GM19351 (cell line): ENCODE measurements at regions not wholly inside any gene's neighbourhood (a gene's known extent, or its start where the extent isn't known, plus 50 kb on each side); places are given as distances from the start of the nearest gene placed in this dataset.
A peak's percentile ranks its signal among the peaks of the same experiment; 100 is the strongest.
"Not testable (repeated sequence)": the region's sequence is repeated elsewhere in the genome, so short reads cannot be mapped to it uniquely, and the experiment has no call there.

ENCODE experiments used
- ATAC-seq: cut with Tn5 transposase; IDR thresholded peaks from one replicate; pipeline ENCODE4 v1.9.1; 2021; ENCODE audit warnings: mild to moderate bottlenecking, moderate library complexity; ENCODE audit not compliant: unreplicated experiment

GRCh38 chr3:181917027-181917426 lies 205.3 kb downstream of the SOX2 start:
- ATAC-seq, result no peak

- ATAC-seq, result no peak
Observed at GRCh38 chr3:181919375-181919774, 207.7 kb downstream of the SOX2 start.

- no peak for ATAC-seq
Observed at GRCh38 chr3:181920409-181920808, 208.7 kb downstream of the SOX2 start.

DNA sequence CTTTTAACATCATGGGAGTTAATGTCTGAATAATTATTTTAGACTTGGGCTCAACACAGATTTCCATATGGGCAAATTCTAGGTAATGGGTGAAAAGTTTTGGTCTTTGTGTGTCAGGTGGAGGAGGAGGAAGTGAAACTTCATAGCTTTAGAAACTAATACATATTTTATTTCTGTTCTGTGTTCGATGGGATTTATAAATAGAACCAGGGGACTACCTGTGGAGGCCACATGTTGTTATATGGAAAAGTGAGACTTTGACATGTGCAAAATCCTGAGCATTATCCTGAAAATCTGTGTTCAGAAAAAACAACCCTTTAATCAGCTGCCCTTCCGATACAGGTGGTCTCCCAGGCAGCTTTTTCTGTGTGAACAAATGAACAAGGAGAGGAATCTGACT lies 209.5 kb downstream of the SOX2 start:
- ATAC-seq, result peak; percentile 92

DNA sequence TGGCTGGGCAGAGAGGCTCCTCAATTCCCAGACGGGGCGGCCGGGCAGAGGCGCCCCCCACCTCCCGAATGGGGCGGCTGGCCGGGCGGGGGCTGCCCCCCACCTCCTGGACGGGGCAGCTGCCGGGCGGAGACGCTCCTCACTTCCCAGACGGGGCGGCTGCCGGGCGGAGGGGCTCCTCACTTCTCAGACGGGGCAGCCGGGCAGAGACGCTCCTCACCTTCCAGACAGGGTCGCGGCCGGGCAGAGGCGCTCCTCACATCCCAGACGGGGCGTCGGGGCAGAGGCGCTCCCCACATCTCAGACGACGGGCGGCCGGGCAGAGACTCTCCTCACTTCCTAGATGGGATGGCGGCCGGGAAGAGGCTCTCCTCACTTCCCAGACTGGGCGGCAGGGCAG lies 214.1 kb downstream of the SOX2 start:
- not testable (repeated sequence) for ATAC-seq

DNA sequence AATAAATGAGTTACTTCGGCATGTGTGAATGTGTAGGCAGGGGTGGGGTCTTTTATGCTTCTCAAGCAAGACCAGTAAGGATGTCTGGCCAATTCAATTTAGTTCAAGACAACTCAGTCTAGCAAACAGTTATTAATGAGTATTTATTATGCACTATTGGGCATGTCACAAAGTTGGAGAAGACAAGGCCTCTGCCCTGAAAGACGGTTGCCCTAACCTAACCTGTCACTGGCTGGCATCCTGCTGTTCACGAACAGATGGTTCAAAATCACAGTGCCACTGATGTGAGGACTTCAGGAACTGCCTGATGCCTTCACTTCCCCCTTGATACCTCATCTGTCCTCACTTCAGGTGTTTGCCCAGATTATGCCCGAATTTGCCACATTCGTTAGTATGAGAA lies 217.8 kb downstream of the SOX2 start:
- ATAC-seq, result no peak

GRCh38 chr3:181930105-181930504 lies 218.4 kb downstream of the SOX2 start:
- peak; percentile 35 for ATAC-seq

DNA sequence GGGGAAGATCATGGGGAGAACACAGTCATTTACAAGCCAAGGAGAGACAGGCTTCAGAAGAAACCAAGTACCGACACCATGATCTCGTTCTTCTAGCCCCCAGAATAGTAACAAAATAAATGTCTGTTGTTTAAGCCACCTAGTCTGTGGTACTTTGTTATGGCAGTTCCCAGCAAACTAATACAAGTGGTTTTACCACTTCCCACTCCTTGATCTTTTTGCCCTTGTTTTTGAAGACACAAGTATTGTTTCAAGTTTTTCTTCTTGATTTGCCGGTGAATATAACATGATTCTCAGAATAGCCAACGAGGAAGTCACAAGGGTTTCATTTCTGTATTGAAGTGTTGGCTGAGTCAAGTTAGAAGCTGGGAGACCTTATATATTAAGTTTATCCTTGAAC lies 220.3 kb downstream of the SOX2 start:
- ATAC-seq, result peak; percentile 58

DNA sequence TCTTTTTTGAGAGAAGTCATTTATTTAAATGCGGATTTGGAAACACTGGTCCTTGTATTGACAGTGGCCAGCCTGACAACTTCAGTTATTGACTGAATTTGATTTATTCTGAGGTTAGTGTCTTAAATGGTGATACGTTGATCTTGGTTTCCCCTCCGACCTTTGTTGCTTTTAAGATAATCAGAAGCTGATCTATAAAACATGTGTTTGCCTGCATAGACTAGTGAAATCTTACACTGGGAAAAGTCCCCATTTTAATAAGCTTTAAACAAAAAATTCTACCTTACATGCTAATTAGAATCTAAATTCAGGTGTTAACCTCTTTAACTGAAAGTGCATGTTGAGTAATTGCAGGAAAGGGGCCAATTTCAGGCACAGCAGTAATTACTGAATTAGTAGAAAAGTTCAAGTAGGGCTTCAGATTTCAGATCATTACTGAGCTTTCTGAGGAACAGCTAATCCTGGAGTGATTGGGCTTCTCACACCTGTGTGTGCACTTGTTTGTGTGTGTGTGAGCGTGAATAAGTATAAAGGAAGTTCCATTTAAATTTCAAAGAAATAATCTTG lies 221.4 kb downstream of the SOX2 start:
- ATAC-seq, result peak; percentile 35

- ATAC-seq, result no peak
Observed at GRCh38 chr3:181935915-181936314, 224.2 kb downstream of the SOX2 start.

DNA sequence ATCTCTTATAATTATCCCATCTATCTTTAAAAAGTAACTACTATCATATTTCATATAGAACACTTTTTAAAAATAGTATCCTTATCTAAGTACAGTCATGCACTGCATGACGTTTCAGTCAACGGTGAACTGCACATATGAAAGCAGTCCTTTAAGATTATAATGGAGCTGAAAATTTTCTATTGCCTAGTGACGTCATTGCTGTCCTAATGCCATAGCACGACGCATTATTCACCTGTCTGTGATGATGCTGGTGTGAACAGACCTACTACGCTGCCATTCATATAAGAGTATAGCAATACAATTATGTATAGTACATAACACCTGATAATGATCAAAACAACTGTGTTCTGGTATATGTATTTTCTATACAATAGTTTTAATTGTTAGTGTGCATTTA lies 225.0 kb downstream of the SOX2 start:
- no peak for ATAC-seq

DNA sequence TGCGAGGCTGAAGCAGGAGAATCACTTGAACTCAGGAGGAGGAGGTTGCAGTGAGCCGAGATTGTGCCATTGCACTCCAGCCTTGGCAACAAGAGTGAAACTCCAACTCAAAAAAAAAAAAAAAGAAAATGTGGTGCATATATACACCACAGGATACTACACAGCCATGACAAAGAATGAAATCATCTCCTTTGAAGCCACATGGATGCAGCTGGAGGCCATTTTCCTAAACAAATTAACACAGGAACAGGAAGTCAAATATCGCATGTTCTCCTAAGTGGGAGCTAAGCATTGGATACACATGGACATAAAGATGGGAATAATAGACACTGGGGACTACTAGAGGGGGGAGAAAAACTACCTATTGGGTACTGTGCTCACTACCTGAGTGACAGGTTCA lies 226.9 kb downstream of the SOX2 start:
- ATAC-seq, result not testable (repeated sequence)

DNA sequence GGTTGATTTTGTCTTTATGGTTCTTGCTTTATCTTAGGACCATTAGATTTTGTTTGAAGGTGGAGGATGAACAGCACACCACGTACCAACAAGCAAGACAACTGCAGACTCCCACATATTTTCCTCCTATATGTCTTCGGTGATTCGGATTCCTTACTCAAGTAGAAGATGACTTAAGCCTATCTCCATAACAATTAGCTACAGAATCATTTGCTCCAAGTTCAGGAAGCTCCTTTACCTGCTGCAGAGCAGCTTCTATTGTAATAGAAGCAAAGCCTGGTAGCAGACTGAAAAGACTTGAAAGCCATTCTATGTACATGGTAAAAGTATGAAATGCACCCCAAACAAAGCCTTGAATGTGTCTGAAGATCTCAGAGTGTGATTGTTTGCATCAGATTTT lies 229.0 kb downstream of the SOX2 start:
- ATAC-seq, result peak; percentile 3

GRCh38 chr3:181941250-181941649 lies 229.5 kb downstream of the SOX2 start:
- peak; percentile 89 for ATAC-seq

DNA sequence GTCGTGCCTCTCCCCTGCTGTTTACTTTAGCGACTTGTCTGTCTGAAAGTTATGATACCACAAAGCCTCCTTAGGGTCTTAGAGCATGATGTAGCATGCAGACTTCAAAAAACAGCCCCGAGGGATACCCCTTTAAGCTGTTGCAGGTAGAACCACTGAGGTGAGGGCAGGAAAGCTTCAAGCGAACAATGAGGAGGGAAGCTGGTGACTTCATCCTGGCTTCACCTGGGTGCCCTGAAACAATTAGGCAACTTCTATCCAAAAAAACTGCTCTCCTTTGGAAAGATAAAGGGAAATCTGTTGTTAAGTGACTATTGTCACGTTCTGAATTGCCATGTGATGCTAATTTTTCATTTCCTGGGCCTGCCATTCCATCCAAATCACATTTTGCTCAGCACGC lies 231.6 kb downstream of the SOX2 start:
- no peak for ATAC-seq

DNA sequence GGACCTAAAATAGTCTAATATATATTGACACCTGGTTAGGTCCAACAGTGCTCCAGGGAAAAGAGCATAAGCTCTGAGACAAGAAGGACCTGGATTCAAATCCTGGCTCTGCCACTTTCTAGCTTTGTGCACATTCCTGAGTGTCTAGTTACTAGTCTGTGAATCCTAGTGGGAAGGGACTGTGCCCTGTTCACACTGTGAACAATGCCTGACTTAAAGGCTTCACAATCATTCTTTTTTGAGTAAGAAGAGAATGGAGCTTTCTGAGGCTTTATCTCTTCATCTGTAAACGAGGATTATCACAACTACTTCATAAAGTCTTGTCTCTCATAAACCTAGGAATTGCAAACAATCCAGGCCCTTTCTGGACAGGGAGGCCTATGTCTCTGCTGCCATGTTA lies 235.9 kb downstream of the SOX2 start:
- no peak for ATAC-seq

DNA sequence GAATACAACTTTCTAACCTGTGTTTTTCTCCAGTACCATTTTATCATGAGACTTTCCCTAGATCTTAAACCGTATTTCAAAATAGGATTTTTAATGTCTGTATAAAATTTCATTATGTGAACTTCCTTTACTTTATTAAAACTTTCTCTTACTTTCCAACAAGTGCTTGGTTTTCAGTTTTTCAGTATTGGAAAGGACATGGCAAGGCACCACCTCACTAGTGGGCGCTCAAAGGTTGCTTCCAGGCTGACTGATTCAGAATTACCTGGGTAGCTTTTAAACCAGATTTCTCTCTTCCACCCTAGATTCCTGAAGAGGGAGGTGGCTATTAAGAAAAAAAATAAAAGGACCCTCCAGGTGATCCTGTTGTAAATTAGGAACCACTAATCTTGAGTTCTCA lies 236.6 kb downstream of the SOX2 start:
- no peak for ATAC-seq

- ATAC-seq, result no peak
Observed at GRCh38 chr3:181952221-181952620, 240.5 kb downstream of the SOX2 start.

DNA sequence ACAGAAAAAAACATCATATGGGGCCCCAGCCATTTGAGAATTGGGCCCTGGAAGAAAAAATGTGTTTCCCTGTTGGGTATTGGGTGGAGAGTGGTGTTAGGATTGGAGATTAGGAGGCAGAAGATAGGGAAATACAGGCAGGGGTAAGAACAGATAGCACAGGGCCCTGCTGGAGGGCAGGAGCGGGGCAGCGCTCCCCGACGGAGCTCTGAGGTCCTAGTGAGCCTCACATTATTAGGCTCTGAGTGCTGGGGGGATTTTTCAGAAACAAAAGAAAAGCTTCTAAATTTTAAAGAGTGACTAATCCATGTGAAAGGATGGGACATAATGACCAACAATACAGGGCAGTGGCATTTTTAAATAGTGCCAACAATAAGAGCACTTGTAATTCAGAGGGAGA lies 241.2 kb downstream of the SOX2 start:
- ATAC-seq, result no peak

DNA sequence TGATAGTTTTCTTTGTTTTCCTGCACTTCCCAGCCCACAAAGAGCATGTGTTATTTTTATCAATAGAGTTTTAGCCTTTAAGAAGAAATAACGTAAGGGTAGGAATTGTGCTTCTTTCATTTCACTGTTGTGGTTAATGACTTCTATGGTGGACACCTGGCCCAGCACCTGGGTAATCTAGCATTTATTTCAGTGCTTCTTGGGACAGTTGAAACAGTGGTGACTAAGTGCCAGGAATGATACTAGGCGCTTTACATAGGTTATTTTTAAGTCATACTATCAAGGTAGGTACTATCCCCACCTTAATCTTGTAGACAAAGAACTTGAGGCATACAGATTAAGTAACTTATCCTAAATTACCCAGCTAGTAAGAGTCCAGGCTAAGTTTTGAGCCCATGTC lies 243.8 kb downstream of the SOX2 start:
- peak; percentile 67 for ATAC-seq

- peak; percentile 38 for ATAC-seq
Observed at GRCh38 chr3:181956122-181956521, 244.4 kb downstream of the SOX2 start.

DNA sequence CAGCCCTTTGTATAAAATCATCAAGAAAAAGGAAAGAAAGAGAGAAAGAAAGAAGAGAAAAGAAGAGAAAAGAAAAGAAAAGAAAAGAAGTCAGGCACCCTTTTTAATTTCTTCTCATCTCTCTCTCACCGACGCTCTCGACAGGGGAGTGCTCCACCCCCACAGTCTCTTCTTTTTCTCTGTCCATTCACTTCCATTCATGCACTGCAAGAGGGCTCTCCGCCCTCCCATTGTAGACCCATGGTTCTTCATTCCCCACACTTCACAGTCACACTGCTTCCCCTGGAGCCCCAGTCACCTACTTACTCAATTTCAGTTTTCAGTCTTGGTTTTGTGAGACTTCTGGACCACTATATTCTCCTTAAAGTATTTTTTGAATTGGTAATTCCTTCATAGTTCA lies 254.7 kb downstream of the SOX2 start:
- no peak for ATAC-seq

- no peak for ATAC-seq
Observed at GRCh38 chr3:181969925-181970324, 258.2 kb downstream of the SOX2 start.

DNA sequence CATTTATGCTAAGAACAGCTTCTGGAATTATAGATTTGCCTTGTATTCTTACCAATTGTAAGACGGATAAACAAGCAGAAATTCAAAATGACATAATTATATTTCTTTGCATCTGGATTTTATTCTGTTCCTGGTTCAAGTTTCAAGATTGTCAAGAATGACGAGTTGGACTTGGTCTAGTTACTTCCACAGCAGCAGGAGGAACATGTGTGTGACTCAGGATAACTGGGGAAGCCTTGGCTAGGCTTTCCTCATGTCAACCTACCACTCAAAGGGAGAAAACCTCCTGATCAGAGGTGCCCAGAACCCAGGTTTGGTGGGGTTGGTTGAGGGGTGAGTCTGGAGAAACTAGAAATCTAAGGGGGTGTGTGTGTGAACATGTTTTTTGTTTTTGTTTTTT lies 259.7 kb downstream of the SOX2 start:
- ATAC-seq, result no peak
